Ishikawa (cell line): ENCODE measurements at regions not wholly inside any gene's neighbourhood (a gene's known extent, or its start where the extent isn't known, plus 50 kb on each side); places are given as distances from the start of the nearest gene placed in this dataset.

Experiments used
- CEBPB ChIP-seq: IDR thresholded peaks from 2 replicates; pipeline ENCODE4 v1.6.1; 2012
- CREB1 ChIP-seq: IDR thresholded peaks from 2 replicates; pipeline ENCODE4 v1.6.1; 2012; ENCODE audit warnings: low read depth
- EP300 ChIP-seq: IDR thresholded peaks from 2 replicates; pipeline ENCODE4 v1.6.1; 2012; ENCODE audit warnings: borderline replicate concordance
- FOXM1 ChIP-seq: IDR thresholded peaks from 2 replicates; pipeline ENCODE4 v1.6.1; 2012; ENCODE audit warnings: low read depth, borderline replicate concordance
- MAX ChIP-seq: IDR thresholded peaks from 2 replicates; pipeline ENCODE4 v1.6.1; 2012
- NFIC ChIP-seq: IDR thresholded peaks from 2 replicates; pipeline ENCODE4 v1.6.1; 2012
- RAD21 ChIP-seq: IDR thresholded peaks from 2 replicates; pipeline ENCODE4 v1.6.1; 2012; ENCODE audit warnings: low read depth
- REST ChIP-seq: IDR thresholded peaks from 2 replicates; pipeline ENCODE4 v1.6.1; 2012; ENCODE audit warnings: low read depth, mild to moderate bottlenecking
- TAF1 ChIP-seq: IDR thresholded peaks from 2 replicates; pipeline ENCODE4 v1.6.1; 2012; ENCODE audit warnings: low read depth, mild to moderate bottlenecking
- TEAD4 ChIP-seq: IDR thresholded peaks from 2 replicates; pipeline ENCODE4 v1.6.1; 2012
- YY1 ChIP-seq: IDR thresholded peaks from 2 replicates; pipeline ENCODE4 v1.6.1; 2012; ENCODE audit warnings: low read depth
- ZBTB7A ChIP-seq: IDR thresholded peaks from 2 replicates; pipeline ENCODE4 v1.6.1; 2012; ENCODE audit warnings: low read depth

GRCh38 chr5:167294882-167295680, 996.4 kb upstream of the WWC1 start:
- no peak for TF ChIP-seq RAD21
- TF ChIP-seq YY1 = no peak
- TF ChIP-seq REST = no peak
- no peak for TF ChIP-seq MAX
- TF ChIP-seq TEAD4 = no peak; the same call in 1 of the 2 replicates
- no peak for TF ChIP-seq CREB1
- no peak for TF ChIP-seq ZBTB7A
- no peak for TF ChIP-seq EP300
- TF ChIP-seq TAF1 = no peak
- TF ChIP-seq CEBPB = no peak
- no peak for TF ChIP-seq NFIC
- no peak for TF ChIP-seq FOXM1
